H9 (cell line): ENCODE measurements at regions not wholly inside any gene's neighbourhood (a gene's known extent, or its start where the extent isn't known, plus 50 kb on each side); places are given as distances from the start of the nearest gene placed in this dataset.

Source experiments
- DNase-seq: peaks from one replicate; pipeline ENCODE4 v3.0.0-alpha.2; 2017
- H2AFZ ChIP-seq: one replicate; pipeline ENCODE4 v1.6.1; 2013; ENCODE audit warnings: mild to moderate bottlenecking, low read length, control low read depth, moderate library complexity
- H2AK5ac ChIP-seq: 2 replicates; pipeline ENCODE4 v1.6.1; 2013; ENCODE audit warnings: low read length, control low read depth, mixed read lengths; ENCODE audit not compliant: insufficient read length
- H2BK120ac ChIP-seq: one replicate; pipeline ENCODE4 v1.6.1; 2013; ENCODE audit warnings: low read depth, mild to moderate bottlenecking, low read length, control low read depth, inconsistent platforms; ENCODE audit not compliant: poor library complexity, severe bottlenecking
- H2BK12ac ChIP-seq: 2 replicates; pipeline ENCODE4 v1.6.1; 2013; ENCODE audit warnings: low read length, control low read depth, mixed read lengths, low read depth; ENCODE audit not compliant: insufficient read length
- H2BK15ac ChIP-seq: 2 replicates; pipeline ENCODE4 v1.6.1; 2013; ENCODE audit warnings: low read depth, low read length, control low read depth
- H2BK20ac ChIP-seq: one replicate; pipeline ENCODE4 v1.6.1; 2013; ENCODE audit warnings: low read depth, mild to moderate bottlenecking, low read length, control low read depth, inconsistent platforms; ENCODE audit not compliant: poor library complexity, severe bottlenecking
- H2BK5ac ChIP-seq: 2 replicates; pipeline ENCODE4 v1.6.1; 2013; ENCODE audit warnings: low read length, control low read depth, mixed read lengths; ENCODE audit not compliant: insufficient read length
- H3K14ac ChIP-seq: 2 replicates; pipeline ENCODE4 v1.6.1; 2013; ENCODE audit warnings: low read length, control low read depth; ENCODE audit not compliant: insufficient read depth
- H3K18ac ChIP-seq: 2 replicates; pipeline ENCODE4 v1.6.1; 2013; ENCODE audit warnings: low read depth, mild to moderate bottlenecking, mixed read lengths, low read length, control low read depth; ENCODE audit not compliant: insufficient read length
- H3K23ac ChIP-seq: 2 replicates; pipeline ENCODE4 v1.6.1; 2013; ENCODE audit warnings: low read length, control low read depth, mixed read lengths, low read depth; ENCODE audit not compliant: insufficient read length
- H3K23me2 ChIP-seq: 2 replicates; pipeline ENCODE4 v1.6.1; 2013; ENCODE audit warnings: low read depth, mild to moderate bottlenecking, mixed read lengths, low read length, control low read depth; ENCODE audit not compliant: insufficient read length, poor library complexity, severe bottlenecking
- H3K27ac ChIP-seq: 2 replicates; pipeline ENCODE4 v1.5.1; 2013; ENCODE audit warnings: low read length, control low read depth, mixed read lengths, low read depth; ENCODE audit not compliant: insufficient read length
- H3K27me3 ChIP-seq: 2 replicates; pipeline ENCODE4 v1.6.1; 2013; ENCODE audit warnings: low read length, control low read depth, inconsistent platforms; ENCODE audit not compliant: insufficient read depth
- H3K4ac ChIP-seq: 2 replicates; pipeline ENCODE4 v1.6.1; 2013; ENCODE audit warnings: low read depth, mild to moderate bottlenecking, control low read depth, inconsistent platforms, low read length, moderate library complexity
- H3K4me1 ChIP-seq: 2 replicates; pipeline ENCODE4 v1.6.1; 2013; ENCODE audit warnings: low read length, control low read depth, inconsistent platforms; ENCODE audit not compliant: insufficient read depth
- H3K4me2 ChIP-seq: 2 replicates; pipeline ENCODE4 v1.6.1; 2013; ENCODE audit warnings: low read length, control low read depth, mixed read lengths; ENCODE audit not compliant: insufficient read length, insufficient read depth
- H3K56ac ChIP-seq: 2 replicates; pipeline ENCODE4 v1.6.1; 2013; ENCODE audit warnings: low read depth, mild to moderate bottlenecking, mixed read lengths, low read length, control low read depth; ENCODE audit not compliant: insufficient read length
- H3K79me1 ChIP-seq: 2 replicates; pipeline ENCODE4 v1.6.1; 2013; ENCODE audit warnings: low read depth, mild to moderate bottlenecking, moderate library complexity, low read length, control low read depth, inconsistent platforms; ENCODE audit not compliant: insufficient read depth, poor library complexity, severe bottlenecking
- H3K79me2 ChIP-seq: 2 replicates; pipeline ENCODE4 v1.6.1; 2013; ENCODE audit warnings: low read length, control low read depth, inconsistent platforms; ENCODE audit not compliant: insufficient read depth
- H3K9ac ChIP-seq: 2 replicates; pipeline ENCODE4 v1.6.1; 2013; ENCODE audit warnings: low read length, control low read depth, mixed read lengths; ENCODE audit not compliant: insufficient read length; ENCODE audit errors: extremely low read depth
- H3K9me3 ChIP-seq: one replicate; pipeline ENCODE4 v1.6.1; 2013; ENCODE audit warnings: low read depth, low read length, inconsistent platforms; ENCODE audit not compliant: control insufficient read depth
- H3T11ph ChIP-seq: one replicate; pipeline ENCODE4 v1.6.1; 2013; ENCODE audit warnings: mild to moderate bottlenecking, low read length, control low read depth, inconsistent platforms
- H4K20me1 ChIP-seq: one replicate; pipeline ENCODE4 v1.6.1; 2013; ENCODE audit not compliant: control insufficient read depth, insufficient read length, insufficient read depth
- H4K5ac ChIP-seq: 2 replicates; pipeline ENCODE4 v1.6.1; 2013; ENCODE audit warnings: low read depth, mild to moderate bottlenecking, mixed read lengths, low read length, control low read depth; ENCODE audit not compliant: insufficient read length
- H4K8ac ChIP-seq: replicated peaks from 2 replicates; pipeline ENCODE4 v1.6.1; 2013; ENCODE audit warnings: low read length, control low read depth, mixed read lengths, low read depth; ENCODE audit not compliant: insufficient read length
- H4K91ac ChIP-seq: 2 replicates; pipeline ENCODE4 v1.6.1; 2013; ENCODE audit warnings: low read depth, mild to moderate bottlenecking, moderate library complexity, mixed read lengths, low read length, control low read depth; ENCODE audit not compliant: insufficient read length
- H3K27ac Mint-ChIP-seq, 3 experiments: 2 replicates in 2 of 3; 3 replicates in 1 of 3; pipeline ENCODE4 v1.8.0; 2020 to 2021; ENCODE audit warnings: mixed read lengths in 3 of 3, mild to moderate bottlenecking in 1 of 3, moderate library complexity in 1 of 3
- H3K27me3 Mint-ChIP-seq: 2 replicates; pipeline ENCODE4 v1.8.0; 2021; ENCODE audit warnings: low read depth, mild to moderate bottlenecking, moderate library complexity, mixed read lengths
- H3K36me3 Mint-ChIP-seq, 3 experiments: 2 replicates in 2 of 3; 3 replicates in 1 of 3; pipeline ENCODE4 v1.8.0; 2020 to 2021; ENCODE audit warnings: low read depth in 3 of 3, mixed read lengths in 3 of 3; ENCODE audit not compliant: insufficient read depth in 1 of 3
- H3K4me1 Mint-ChIP-seq, 2 experiments: 2 replicates each; pipeline ENCODE4 v1.8.0; 2020; ENCODE audit warnings: mixed read lengths in 2 of 2
- H3K4me3 Mint-ChIP-seq, 2 experiments: 2 replicates in 1 of 2; 3 replicates in 1 of 2; pipeline ENCODE4 v1.8.0; 2020 to 2021; ENCODE audit warnings: mild to moderate bottlenecking in 2 of 2, mixed read lengths in 2 of 2, moderate library complexity in 1 of 2
- H3K9me3 Mint-ChIP-seq, 2 experiments: 2 replicates in 1 of 2; 3 replicates in 1 of 2; pipeline ENCODE4 v1.8.0; 2020; ENCODE audit warnings: mild to moderate bottlenecking in 2 of 2, mixed read lengths in 2 of 2, moderate library complexity in 1 of 2
- CTCF ChIP-seq: fragments of 200-600 bp; sonication (generic); conservative IDR thresholded peaks from 3 replicates; pipeline ENCODE4 v1.8.0; 2021; ENCODE audit warnings: antibody characterized with exemption, mild to moderate bottlenecking
- WGBS: extraction: QIAGEN DNeasy Blood & Tissue Kit; methylation state at CpG from one replicate; pipeline ENCODE4 v1.1.7; 2013; ENCODE audit warnings: missing lambda C conversion rate, low lambda C conversion rate, mixed read lengths; ENCODE audit not compliant: insufficient read length; ENCODE audit errors: extremely low coverage; 5-methylcytosine and 5-hydroxymethylcytosine counted together

GRCh38 chr4:81589262-81589661, 117.6 kb upstream of the RASGEF1B start:
- H3K27me3 ChIP-seq: no peaks in the 10 kb centered on the region
- no CpG with 5 or more reads among the region's 1 CpG for WGBS
- no peak overlapping the region for H3K56ac ChIP-seq
- no peak overlapping the region for H3K4ac ChIP-seq
- no peak overlapping the region for H2BK5ac ChIP-seq
- no peak overlapping the region for H2BK20ac ChIP-seq
- no peaks in the 10 kb centered on the region for H3K23me2 ChIP-seq
- no peaks in the 10 kb centered on the region for H3K79me2 ChIP-seq
- no peak overlapping the region for H2BK15ac ChIP-seq
- TF ChIP-seq CTCF: no peak
- Mint-ChIP-seq H3K4me3 (no peak overlapping the region), H3K36me3 (no peaks in the 10 kb centered on the region; a peak in 1 of 7 replicates), H3K27me3 (no peaks in the 10 kb centered on the region), H3K9me3 (no peaks in the 10 kb centered on the region; a peak in 1 of 5 replicates), H3K4me1 (no peaks in the 10 kb centered on the region), H3K27ac (no peak overlapping the region)
- H3K27ac ChIP-seq: no peak overlapping the region
- H2AFZ ChIP-seq: no peak overlapping the region
- no peak for DNase-seq
- H3K9ac ChIP-seq: no peak overlapping the region
- no peaks in the 10 kb centered on the region for H3K4me1 ChIP-seq
- H2AK5ac ChIP-seq: no peak overlapping the region
- H3T11ph ChIP-seq: no peak overlapping the region
- H3K79me1 ChIP-seq: no peaks in the 10 kb centered on the region
- no peak overlapping the region for H2BK12ac ChIP-seq
- H3K9me3 ChIP-seq: no peaks in the 10 kb centered on the region
- H2BK120ac ChIP-seq: no peak overlapping the region
- H3K14ac ChIP-seq: no peak overlapping the region
- H3K23ac ChIP-seq: no peak overlapping the region
- H3K4me2 ChIP-seq: no peak overlapping the region
- no peak overlapping the region for H3K18ac ChIP-seq
- H4K20me1 ChIP-seq: no peaks in the 10 kb centered on the region
- H4K91ac ChIP-seq: no peak overlapping the region
- H4K8ac ChIP-seq: no peak overlapping the region
- H4K5ac ChIP-seq: no peak overlapping the region
